ENCODE measurements at regions not wholly inside any gene's neighbourhood (a gene's known extent, or its start where the extent isn't known, plus 50 kb on each side); places are given as distances from the start of the nearest gene placed in this dataset.
"Not testable (repeated sequence)": the region's sequence is repeated elsewhere in the genome, so short reads cannot be mapped to it uniquely, and the experiment has no call there.

DNA sequence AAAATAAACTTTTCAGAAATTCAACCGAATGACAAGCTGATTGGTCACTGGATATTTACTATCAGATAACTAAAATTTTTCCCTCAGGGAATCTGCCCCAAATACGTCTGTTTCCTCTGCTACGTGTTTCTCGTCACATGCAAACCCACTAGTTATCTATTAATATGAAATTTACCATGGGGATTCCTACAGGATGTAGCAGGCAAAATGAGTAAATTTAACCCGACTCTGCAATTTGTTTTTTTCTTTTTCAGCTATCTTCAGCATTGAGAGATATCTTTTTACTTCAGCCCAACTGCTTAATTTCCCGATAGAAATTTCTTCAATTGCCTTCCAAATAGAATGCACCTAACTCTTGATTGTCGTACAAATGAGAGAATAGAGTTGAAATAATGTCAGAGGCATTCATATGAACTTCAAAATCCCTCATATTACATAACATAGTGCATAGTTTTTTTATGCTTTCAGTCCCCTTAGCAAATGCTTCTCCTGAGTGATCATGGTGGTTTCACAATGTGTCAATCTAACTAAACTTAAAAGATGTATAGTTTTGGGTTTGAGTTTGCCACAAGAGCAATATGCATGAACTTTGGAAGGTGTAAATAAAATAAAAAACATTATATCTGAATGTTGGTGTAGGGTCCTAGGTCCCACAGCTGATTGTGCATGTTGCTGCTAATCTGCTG, 913.1 kb upstream of the GRIA3 start:
- no peak for DNase-seq (ENCODE audit: low read depth in 2 of 2, low spot score in 1 of 2)

DNA sequence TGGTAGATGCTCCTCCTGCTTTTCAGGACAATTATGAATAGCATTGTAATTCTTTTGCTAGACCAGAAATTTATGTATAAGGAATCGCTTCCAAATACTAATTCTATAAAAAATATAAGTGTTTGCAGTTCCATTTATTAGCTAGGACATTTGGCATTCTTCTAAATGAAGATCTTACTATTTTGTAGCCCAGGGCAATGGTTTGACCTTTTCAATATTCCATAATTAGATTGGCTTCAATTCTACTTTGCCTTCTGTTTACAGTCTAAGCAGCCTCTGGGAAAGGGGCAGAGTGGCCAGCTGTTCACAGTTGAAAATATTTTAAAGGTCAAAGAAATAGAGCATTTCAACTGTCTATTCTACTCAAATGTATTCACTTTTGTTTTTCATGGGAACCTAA, 912.1 kb upstream of the GRIA3 start:
- DNase-seq (ENCODE audit: low read depth in 2 of 2, low spot score in 1 of 2) = no peak

DNA sequence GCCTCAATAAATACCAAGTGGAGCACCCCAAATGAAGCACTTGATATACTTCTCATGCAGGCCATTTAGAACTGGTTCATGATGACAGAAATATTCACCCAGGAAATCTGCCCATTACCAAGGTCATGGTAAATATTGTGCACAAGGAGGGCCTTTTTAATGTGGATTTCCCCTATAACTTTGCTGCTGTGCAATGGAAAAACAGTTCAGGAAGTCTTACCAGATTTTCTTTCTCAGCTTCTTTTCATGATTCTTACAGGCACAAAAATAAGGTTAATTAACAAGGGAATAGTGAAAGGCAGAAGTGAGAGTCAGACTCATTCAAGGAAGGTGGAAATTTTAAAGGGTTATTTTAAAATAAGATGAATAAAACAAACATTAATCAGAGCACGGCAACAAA, 904.3 kb upstream of the GRIA3 start:
- DNase-seq (ENCODE audit: low read depth in 2 of 2, low spot score in 1 of 2) = no peak

DNA sequence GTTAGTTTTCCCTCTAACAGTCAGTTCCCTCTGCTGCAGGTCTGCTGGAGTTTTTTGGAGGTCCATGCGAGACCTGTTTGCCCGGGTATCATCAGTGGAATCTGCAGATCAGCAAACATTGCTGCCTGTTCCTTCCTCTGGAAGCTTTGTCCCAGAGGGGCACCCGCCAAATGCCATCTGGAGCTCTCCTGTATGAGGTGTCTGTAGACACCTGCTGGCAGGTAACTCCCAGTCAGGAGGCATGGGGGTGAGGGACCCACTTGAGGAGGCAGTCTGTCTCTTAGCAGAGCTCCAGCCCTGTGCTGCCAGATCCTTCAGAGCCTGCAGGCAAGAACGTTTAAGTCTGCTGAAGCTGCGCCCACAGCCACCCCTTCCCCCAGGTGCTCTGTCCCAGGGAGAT, 884.3 kb upstream of the GRIA3 start:
- not testable (repeated sequence) for DNase-seq (ENCODE audit: low read depth in 2 of 2, low spot score in 1 of 2)

DNA sequence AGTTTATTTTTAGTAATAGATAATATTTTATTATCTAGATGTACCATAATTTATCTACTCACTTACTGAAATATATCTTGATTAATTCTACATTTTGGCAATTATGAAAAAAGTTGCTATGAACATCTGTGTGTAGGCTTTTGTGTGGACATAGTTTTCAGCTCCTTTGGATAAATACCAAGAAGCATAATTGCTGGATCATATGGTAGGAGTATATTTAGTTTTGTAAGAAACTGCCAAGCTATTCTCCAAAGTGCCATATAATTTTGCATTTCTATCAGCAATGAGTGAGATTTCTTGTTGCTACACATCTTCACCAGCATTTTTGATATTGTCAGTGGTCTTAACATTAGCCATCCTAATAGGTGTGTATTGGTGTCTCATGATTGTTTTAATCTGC, 882.6 kb upstream of the GRIA3 start:
- DNase-seq (ENCODE audit: low read depth in 2 of 2, low spot score in 1 of 2) = no peak

DNA sequence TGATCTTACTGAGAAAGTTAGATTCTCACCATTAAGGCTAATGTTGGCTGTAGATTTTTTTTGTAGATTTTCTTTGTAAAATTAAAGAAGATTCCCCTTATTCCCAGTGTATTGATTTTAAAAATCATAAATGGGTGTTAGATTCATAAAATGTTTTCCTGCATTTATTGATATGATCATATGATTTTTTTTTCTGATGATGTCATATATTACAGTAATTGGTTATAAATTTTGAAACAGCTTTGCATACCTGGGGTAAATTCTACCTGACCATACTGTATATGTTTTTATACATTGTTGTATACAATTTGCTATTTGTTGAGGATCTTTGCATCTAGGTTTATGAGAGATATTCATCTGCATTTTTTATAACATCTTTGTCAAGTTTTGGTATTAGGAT, 880.3 kb upstream of the GRIA3 start:
- no peak for DNase-seq (ENCODE audit: low read depth in 2 of 2, low spot score in 1 of 2)

DNA sequence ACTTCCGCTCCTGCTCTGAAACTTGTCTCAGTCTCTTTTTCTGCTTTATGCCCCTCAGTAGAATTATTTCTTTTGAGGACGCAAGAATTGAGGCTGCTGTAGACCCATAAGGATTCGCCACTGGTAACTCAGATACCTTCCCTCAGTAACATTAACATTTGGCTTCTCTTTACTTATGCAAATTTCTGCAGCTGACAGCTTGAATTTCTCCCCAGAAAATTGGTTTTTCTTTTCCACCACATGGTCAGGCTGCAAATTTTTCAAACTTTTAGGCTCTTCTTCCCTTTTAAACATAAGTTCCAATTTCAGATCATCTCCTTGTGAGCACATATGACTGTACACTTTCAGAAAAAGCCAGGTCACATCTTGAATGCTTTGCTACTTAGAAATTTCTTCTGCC, 839.3 kb upstream of the GRIA3 start:
- DNase-seq (ENCODE audit: low read depth in 2 of 2, low spot score in 1 of 2) = no peak

DNA sequence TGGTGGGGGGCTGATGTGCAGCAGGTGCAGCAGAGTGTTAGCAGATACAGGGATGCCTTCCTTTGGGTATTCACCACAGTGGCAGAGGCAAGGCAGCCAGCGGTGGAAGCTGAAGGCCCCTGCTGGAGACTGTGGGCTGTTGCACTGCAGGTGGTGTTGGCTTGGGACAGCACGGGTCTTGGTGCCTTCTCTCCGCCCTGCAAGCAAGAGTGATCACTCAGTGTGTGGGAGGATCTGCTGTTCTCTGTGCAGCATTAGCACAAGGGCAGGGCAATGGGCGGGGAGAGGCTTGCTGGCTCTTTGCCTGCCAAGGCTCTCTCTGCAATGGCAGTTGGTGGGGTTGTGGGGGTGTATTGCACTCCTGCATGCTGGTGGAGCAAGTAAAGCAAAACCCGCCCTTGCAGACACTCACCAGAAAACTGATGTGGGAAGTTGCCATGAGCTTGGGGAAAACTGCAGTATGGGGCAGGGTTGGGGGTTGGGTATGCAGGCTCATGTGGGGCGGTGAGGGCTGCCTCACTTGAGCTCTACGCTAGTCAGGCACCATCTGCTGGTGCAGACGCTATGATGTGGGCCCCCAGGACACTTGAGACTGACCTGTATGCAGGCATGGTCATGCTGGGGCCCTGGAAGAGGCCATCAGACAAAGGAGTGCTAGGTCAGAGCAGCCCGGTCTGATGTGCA, 820.8 kb upstream of the GRIA3 start:
- no peak for DNase-seq (ENCODE audit: low read depth in 2 of 2, low spot score in 1 of 2)

DNA sequence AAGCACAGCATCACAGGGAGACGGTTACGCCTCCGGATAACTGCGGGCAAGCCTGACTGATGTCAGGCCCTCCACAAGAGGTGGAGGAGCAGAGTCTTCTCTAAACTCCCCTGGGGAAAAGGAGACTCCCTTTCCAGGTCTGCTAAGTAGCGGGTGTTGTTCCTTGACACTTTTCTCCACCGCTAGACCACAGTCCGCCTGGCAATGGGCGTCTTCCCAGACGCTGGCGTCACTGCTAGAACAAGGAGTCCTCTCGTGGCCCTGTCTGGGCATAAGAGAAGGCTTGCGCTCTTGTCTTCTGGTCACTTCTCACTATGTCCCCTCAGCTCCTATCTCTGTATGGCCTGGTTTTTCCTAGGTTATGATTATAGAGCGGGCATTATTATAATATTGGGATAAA, 808.5 kb upstream of the GRIA3 start:
- not testable (repeated sequence) for DNase-seq (ENCODE audit: low read depth in 2 of 2, low spot score in 1 of 2)

DNA sequence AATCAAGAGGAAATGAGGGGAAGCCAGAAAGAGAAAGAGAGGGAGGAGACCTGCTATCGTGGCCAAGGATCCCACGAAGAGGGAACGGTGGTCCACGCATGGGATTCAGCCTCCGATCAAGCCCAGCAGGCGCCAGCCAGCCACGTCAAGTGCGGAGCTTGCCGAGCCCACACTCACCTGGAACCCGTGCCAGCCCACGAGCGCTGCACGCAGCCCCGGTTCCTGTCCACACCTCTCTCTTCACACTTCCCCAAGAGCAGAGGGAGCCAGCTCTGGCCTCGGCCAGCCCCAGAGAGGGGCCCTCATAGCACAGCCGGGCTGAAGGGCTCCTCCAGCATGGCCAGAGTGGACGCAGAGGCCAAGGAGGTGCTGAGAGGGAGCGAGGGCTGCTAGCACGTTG, 795.1 kb upstream of the GRIA3 start:
- DNase-seq (ENCODE audit: low read depth in 2 of 2, low spot score in 1 of 2) = no peak

DNA sequence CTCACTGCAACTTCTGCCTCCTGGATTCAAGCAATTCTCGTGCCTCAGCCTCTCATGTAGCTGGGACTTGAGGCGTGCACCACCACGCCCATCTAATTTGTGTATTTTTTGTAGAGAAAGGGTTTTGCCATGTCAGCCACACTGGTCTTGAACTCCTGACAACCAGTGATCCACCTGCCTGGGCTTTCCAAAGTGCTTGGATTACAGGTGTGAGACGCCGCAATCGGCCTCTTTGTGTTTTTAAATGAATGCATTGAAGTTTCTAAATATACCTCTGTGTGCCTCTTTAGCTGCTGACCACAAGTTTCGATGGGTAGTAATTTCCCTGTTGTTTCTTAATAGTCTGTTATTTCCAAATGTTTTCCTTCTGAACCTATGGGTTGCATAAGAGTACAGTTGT, 765.3 kb upstream of the GRIA3 start:
- no peak for DNase-seq (ENCODE audit: low read depth in 2 of 2, low spot score in 1 of 2)

DNA sequence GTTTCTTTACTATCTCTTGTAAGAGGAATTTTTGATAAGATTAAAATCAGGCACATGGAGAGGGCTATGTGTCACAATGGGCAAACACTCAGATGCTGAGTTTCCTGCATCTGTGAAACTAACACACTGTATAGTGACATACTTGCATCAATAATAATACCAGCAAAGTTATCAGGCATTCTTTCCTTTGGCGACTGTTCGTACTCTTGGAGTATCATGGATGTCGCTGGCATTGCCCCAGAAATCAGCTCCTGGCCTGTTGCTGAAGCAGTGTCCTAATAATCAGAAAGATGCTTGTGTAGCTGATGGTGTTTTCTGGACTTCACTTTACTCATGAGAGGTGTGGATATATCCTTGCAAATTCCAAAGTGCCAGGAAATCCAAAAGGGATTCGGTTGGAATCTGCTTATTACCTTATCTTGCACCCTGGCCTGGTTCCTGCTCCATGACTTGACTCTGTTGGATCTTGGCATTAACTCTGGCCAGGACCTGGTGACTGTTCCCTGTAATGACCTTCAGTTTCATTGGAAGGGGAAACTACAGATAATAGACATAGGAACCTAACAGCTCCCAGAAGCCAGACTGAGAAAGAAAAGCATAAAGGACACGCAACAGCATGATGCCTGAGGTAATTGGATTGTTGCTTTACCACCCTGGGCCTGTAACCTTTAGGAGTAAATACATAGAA, 762.5 kb upstream of the GRIA3 start:
- no peak for DNase-seq (ENCODE audit: low read depth in 2 of 2, low spot score in 1 of 2)

DNA sequence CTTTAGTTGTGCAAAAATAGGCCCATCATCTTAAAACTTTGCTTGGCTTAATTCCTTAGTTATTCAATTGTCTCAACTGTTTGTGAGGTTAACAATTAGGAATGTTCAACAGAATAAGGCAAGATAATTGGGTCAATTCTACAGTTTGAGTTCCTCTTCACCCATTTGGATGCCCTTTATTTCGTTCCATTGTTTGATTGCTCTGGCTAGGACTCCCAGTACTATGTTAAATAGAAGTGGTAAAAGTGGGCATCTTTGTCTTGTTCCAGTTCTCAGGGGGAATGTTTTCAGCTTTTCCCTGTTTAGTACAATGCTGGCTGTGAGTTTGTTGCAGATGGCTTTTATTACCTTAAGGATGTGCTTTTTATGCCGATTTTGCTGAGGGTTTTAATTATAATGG, 761.5 kb upstream of the GRIA3 start:
- no peak for DNase-seq (ENCODE audit: low read depth in 2 of 2, low spot score in 1 of 2)

DNA sequence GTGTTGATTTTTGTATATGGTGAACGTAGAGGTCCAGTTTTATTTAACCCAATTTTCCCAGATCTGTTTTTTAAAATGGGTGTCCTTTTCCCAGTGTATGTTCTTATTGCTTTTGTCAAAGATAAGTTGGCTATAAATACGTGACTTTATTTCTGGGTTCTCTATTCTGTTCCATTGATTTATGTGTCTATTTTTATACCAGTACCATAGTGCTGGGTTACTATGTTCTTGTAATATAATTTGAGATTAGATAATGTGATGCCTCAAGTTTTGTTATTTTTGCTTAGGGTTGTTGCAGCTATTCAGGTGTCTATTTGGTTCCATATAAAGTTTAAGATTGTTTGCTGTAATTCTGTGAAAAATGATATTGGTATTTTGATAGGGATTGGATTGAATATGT, 749.1 kb upstream of the GRIA3 start:
- DNase-seq (ENCODE audit: low read depth in 2 of 2, low spot score in 1 of 2) = no peak

DNA sequence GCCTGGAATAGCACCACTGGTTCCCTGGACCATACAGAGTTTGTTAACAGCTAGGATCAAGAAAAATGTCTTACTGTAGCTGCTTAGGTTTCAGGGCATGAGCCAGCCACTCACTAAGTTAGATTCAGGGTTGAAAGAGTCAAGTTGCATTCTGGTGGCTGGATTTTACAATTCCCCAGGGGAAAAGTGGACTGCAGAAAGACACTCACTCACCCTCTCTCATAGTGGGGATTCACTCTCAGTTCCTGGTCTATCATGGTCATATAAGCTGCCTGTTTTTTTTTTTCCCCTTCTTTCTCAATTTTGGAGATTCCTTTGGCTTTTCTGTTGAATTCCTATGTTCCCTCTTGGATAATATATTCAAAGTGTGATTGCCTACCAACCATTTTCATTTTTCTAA, 744.2 kb upstream of the GRIA3 start:
- no peak for DNase-seq (ENCODE audit: low read depth in 2 of 2, low spot score in 1 of 2)

DNA sequence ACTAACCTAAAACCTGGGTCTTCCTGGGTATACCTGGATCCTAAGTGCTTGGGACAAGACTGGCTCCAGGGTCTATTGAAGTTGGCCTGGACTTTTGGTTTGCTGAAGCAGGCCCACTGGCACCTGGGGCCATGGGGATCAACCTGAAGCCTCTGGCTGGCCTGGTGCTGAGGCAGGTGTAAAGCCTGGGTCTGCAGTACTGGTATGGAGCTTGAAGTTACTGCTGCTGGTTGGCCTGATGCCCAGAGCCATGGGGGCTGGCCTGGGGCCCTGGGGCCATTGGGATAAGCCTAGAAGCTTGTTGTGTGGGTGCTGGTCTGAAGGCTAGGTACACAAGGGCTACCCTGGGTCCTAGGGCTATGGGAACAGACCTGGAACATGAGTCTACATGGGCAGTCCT, 743.2 kb upstream of the GRIA3 start:
- DNase-seq (ENCODE audit: low read depth in 2 of 2, low spot score in 1 of 2) = no peak

DNA sequence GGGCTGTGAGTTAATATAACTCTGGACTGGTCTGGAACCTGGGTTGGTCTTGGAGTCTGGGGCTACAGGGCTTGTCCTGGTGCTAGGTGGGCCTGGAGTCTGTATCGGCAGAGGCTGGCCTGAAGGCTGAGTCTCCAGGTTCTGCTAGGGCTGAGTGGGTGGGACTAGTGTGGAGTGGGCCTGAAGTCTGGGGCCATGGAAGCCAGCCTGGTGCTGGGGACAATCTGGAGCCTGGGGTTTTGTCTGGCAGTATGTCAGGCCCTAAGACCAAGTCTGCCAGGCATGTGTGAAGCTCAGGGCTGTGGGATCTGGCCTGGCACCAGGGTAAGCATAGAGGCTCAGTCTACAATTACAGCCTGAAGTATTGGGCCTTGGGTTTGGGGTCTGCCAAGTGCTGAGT, 742.6 kb upstream of the GRIA3 start:
- DNase-seq (ENCODE audit: low read depth in 2 of 2, low spot score in 1 of 2) = no peak

DNA sequence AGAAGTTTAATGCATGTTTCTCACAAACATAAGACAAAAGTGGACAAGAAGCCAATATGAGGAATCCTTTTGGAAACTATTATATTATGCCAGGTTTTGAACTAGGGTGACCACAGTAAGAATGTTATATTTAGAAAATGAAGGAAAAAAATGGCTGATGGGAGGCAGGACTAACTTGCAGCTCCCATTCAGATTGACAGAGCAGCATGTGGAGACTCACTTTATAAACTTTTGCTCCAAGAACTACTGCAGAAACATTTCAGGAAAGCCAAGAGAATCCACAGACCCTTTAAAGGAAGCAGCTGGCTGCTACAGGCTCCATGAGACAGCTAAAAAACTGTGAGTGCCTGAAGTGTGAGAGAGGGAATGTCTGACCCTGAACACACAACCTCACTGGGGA, 738.6 kb upstream of the GRIA3 start:
- no peak for DNase-seq (ENCODE audit: low read depth in 2 of 2, low spot score in 1 of 2)

DNA sequence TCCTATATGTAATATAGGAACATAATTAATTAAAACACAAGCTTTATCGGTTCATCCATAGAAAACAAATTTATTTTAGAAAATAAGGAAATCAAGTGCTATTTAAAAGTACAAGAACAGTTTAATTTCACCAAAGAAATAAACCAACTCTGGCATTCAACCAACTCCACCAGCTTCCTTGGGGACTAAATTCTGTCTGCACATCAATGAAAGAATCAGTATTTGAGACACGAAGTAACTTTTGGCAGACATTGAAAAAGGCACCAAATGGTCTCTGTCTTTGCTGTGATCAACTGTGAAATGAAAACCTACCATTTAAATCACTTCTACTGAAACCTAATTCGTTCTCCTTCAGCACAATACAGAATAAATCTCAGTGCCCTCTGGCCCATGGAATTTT, 719.7 kb upstream of the GRIA3 start:
- no peak for DNase-seq (ENCODE audit: low read depth in 2 of 2, low spot score in 1 of 2)

DNA sequence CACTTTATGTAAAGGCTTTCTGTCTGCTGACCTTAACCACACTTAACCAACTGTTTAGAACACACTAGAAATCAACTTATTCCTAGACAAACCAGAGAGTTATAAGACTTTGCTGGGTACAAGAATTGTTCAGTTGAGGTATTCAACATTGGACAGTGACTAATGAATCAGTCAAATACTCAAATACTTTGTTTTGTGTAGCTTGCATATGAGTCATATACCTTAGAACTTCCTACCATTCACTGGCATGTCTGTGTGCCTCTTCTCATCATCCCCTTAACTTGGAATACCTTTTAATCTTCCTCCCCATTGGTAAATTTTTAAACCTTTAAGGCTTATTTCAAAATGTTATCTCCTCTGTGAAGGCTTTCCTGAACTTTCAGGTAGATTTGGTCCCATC, 708.8 kb upstream of the GRIA3 start:
- DNase-seq (ENCODE audit: low read depth in 2 of 2, low spot score in 1 of 2) = no peak

DNA sequence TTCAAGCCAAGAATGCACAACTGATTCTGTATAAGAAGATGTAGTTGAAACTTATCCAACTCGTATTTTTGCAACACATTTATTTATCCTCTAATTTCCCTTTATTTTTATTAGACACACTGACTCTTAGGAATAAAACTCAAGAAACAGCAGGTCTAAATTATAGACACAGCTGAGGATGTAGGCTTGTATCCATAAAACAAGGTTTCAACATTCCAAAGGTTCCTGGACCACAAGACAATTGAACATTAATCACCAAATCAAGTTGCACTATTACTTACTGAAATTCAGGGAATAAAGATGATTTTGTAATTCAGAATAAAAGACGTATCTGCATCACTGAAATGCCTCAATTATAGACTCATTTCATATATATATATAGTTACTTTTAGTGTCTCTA, 683.5 kb upstream of the GRIA3 start:
- DNase-seq (ENCODE audit: low read depth in 2 of 2, low spot score in 1 of 2) = no peak

DNA sequence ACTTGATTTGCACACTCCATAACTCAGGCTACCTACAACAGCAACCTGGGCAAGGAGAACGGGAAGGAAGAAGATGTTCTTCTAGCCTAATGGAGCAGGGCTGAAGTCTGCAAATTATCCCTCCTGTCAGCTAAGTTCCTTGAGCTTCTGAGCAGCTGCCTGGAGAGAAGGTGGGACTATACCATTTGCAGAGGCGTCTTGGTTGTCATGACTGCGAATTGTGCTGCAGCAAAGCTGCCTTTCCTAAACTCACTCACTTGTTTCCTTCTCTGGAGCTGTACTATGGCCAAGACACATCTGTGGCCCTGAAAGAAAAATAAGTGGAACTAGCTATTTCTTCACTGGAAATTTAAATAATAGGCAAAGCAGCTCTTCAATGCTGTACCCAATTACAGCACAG, 682.4 kb upstream of the GRIA3 start:
- DNase-seq (ENCODE audit: low read depth in 2 of 2, low spot score in 1 of 2) = no peak

DNA sequence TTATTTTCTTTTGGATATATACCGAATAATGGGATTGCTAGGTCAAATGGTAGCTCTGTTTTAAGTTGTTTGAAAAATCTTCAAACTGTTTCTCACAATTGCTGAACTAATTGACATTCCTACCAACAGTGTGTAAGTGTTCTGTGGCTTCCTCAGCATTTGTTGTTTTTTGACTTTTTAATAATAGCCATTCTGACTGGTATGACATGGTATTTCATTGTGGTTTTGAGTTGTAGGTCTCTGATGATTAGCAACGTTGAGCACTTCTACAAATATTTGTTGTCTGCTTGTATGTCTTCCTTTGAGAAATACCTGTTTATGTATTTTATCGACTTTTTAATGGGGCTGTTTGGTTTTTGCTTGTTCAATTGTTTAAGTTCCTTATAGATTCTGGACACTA, 680.1 kb upstream of the GRIA3 start:
- DNase-seq (ENCODE audit: low read depth in 2 of 2, low spot score in 1 of 2) = no peak
